Ovary (tissue), 3 donors: ENCODE measurements at regions not wholly inside any gene's neighbourhood (a gene's known extent, or its start where the extent isn't known, plus 50 kb on each side); places are given as distances from the start of the nearest gene placed in this dataset.

Experiments used
- CTCF ChIP-seq, 3 donors: fragments of 450-650 bp in 2 of 3; fragments of 200-600 bp in 1 of 3; IDR thresholded peaks; one replicate each; pipeline versions ENCODE4 v1.5.1 to v1.8.0; 2016 to 2022; ENCODE audit warnings: antibody characterized with exemption in 3 of 3, mild to moderate bottlenecking in 1 of 3
- POLR2A ChIP-seq: fragments of 450-650 bp; IDR thresholded peaks from one replicate; pipeline ENCODE4 v1.6.1; 2017; ENCODE audit warnings: antibody characterized with exemption, mild to moderate bottlenecking, moderate library complexity
- donor health status: DM: no; HTN: no; CAD: no.

GRCh38 chr9:126207256-126207655 is 119.4 kb upstream of the MVB12B start:
- TF ChIP-seq CTCF (IDR thresholded peaks at IDR 0.05), result no peak
- no peak for TF ChIP-seq POLR2A
